GM23338 (cell line): ENCODE measurements at regions not wholly inside any gene's neighbourhood (a gene's known extent, or its start where the extent isn't known, plus 50 kb on each side); places are given as distances from the start of the nearest gene placed in this dataset.

ENCODE experiments used
- CREB1 ChIP-seq: fragments of 250-450 bp; sonication (Bioruptor Pico); IDR thresholded peaks from 2 replicates; pipeline ENCODE4 v1.5.0; 2020; ENCODE audit warnings: low read depth, mild to moderate bottlenecking, moderate library complexity
- EZH2 ChIP-seq: fragments of 200-600 bp; sonication (generic); IDR thresholded peaks from one replicate; pipeline ENCODE4 v1.8.0; 2017; ENCODE audit warnings: antibody characterized with exemption, mild to moderate bottlenecking, low read depth; ENCODE audit not compliant: unreplicated experiment
- EZH2phosphoT487 ChIP-seq: fragments of 200-600 bp; sonication (generic); IDR thresholded peaks from one replicate; pipeline ENCODE4 v1.8.1; 2018; ENCODE audit warnings: antibody characterized with exemption; ENCODE audit not compliant: unreplicated experiment
- POLR2AphosphoS5 ChIP-seq: IDR thresholded peaks from 2 replicates; pipeline ENCODE4 v1.6.1; 2016; ENCODE audit warnings: antibody characterized with exemption, low read depth
- TF ChIP-seq, protein P1 (sequence below), 2 experiments: fragments of 200-600 bp in 1 of 2; sonication (generic) in 1 of 2; conservative IDR thresholded peaks; 2 replicates each; pipeline versions ENCODE4 v1.5.1 to v1.6.1; 2016 to 2017; ENCODE audit warnings: antibody characterized with exemption in 2 of 2, low read depth in 2 of 2, mild to moderate bottlenecking in 2 of 2, moderate library complexity in 1 of 2
- TF ChIP-seq, protein P2 (sequence below): IDR thresholded peaks from one replicate; pipeline ENCODE4 v1.6.1; 2018; ENCODE audit warnings: antibody characterized with exemption; ENCODE audit not compliant: unreplicated experiment

DNA sequence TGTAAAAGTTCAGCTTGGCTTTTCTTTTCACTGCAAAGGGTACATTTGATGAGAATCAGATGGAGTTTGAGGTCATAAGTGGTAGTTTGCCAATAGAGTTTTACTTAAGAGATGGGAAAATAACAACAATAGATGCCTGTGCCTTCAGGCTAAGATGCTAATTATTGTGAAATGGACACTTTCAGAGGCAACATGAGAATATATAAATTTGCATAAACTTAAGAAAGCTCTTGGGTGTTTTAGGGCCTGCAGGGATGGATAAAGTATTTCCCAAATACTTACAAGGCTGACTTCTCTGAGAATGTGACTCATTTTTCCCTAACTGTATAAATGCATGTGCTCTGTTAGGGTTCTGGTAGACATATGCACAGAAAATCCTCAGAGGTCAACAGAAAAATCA is 200.3 kb upstream of the SVIL start:
- TF ChIP-seq, protein P1, sequence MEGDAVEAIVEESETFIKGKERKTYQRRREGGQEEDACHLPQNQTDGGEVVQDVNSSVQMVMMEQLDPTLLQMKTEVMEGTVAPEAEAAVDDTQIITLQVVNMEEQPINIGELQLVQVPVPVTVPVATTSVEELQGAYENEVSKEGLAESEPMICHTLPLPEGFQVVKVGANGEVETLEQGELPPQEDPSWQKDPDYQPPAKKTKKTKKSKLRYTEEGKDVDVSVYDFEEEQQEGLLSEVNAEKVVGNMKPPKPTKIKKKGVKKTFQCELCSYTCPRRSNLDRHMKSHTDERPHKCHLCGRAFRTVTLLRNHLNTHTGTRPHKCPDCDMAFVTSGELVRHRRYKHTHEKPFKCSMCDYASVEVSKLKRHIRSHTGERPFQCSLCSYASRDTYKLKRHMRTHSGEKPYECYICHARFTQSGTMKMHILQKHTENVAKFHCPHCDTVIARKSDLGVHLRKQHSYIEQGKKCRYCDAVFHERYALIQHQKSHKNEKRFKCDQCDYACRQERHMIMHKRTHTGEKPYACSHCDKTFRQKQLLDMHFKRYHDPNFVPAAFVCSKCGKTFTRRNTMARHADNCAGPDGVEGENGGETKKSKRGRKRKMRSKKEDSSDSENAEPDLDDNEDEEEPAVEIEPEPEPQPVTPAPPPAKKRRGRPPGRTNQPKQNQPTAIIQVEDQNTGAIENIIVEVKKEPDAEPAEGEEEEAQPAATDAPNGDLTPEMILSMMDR (conservative IDR thresholded peaks at IDR 0.05; ENCODE audit: low read depth in 2 of 2), result no peak
- no peak for TF ChIP-seq EZH2
- no peak for TF ChIP-seq CREB1 (CRISPR knock-in tag)
- TF ChIP-seq POLR2AphosphoS5, result no peak
- TF ChIP-seq, protein P2, sequence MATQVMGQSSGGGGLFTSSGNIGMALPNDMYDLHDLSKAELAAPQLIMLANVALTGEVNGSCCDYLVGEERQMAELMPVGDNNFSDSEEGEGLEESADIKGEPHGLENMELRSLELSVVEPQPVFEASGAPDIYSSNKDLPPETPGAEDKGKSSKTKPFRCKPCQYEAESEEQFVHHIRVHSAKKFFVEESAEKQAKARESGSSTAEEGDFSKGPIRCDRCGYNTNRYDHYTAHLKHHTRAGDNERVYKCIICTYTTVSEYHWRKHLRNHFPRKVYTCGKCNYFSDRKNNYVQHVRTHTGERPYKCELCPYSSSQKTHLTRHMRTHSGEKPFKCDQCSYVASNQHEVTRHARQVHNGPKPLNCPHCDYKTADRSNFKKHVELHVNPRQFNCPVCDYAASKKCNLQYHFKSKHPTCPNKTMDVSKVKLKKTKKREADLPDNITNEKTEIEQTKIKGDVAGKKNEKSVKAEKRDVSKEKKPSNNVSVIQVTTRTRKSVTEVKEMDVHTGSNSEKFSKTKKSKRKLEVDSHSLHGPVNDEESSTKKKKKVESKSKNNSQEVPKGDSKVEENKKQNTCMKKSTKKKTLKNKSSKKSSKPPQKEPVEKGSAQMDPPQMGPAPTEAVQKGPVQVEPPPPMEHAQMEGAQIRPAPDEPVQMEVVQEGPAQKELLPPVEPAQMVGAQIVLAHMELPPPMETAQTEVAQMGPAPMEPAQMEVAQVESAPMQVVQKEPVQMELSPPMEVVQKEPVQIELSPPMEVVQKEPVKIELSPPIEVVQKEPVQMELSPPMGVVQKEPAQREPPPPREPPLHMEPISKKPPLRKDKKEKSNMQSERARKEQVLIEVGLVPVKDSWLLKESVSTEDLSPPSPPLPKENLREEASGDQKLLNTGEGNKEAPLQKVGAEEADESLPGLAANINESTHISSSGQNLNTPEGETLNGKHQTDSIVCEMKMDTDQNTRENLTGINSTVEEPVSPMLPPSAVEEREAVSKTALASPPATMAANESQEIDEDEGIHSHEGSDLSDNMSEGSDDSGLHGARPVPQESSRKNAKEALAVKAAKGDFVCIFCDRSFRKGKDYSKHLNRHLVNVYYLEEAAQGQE, result no peak
- TF ChIP-seq EZH2phosphoT487, result no peak
